ENCODE measurements at regions not wholly inside any gene's neighbourhood (a gene's known extent, or its start where the extent isn't known, plus 50 kb on each side); places are given as distances from the start of the nearest gene placed in this dataset.

GRCh38 chr9:16106021-16106571 is 553.3 kb downstream of the CCDC171 start:
- TF ChIP-seq CTCF (IDR thresholded peaks at IDR 0.05; ENCODE audit: low read length) (no peak), EZH2 (IDR thresholded peaks at IDR 0.05; ENCODE audit: borderline replicate concordance, low read length) (no peak)

Measured in OCI-LY1 (cell line).